ENCODE measurements at regions not wholly inside any gene's neighbourhood (a gene's known extent, or its start where the extent isn't known, plus 50 kb on each side); places are given as distances from the start of the nearest gene placed in this dataset.

- H3K36me3 ChIP-seq (ENCODE audit: insufficient read depth, low read length), result no peaks in the 10 kb centered on the region
- no peaks in the 10 kb centered on the region for H3K4me1 ChIP-seq (ENCODE audit: insufficient read depth, low read length)
- no peaks in the 10 kb centered on the region for H3K9me3 Mint-ChIP-seq (ENCODE audit: unreplicated experiment)
- H3K27ac ChIP-seq (ENCODE audit: low read depth, low read length), result no peak overlapping the region
- no peaks in the 10 kb centered on the region for H3K27me3 Mint-ChIP-seq (ENCODE audit: low read depth, unreplicated experiment)
- H3K4me3 Mint-ChIP-seq (ENCODE audit: unreplicated experiment), result no peak overlapping the region
- FAIRE-seq, result no peak
- H3K36me3 Mint-ChIP-seq (ENCODE audit: low read depth, unreplicated experiment), result no peaks in the 10 kb centered on the region
- no peak overlapping the region for H3K27ac Mint-ChIP-seq (ENCODE audit: unreplicated experiment)
- no peaks in the 10 kb centered on the region for H3K9me3 ChIP-seq (ENCODE audit: insufficient read depth, low read depth, low read length)
- H3K79me2 ChIP-seq (ENCODE audit: insufficient read depth, low read length), result no peaks in the 10 kb centered on the region
- no peaks in the 10 kb centered on the region for H3K27me3 ChIP-seq (ENCODE audit: insufficient read depth, low read length)
- TF ChIP-seq CTCF (IDR thresholded peaks at IDR 0.05; ENCODE audit: insufficient read depth, low read depth, low read length) (no peak), EZH2 (IDR thresholded peaks at IDR 0.05; ENCODE audit: insufficient read depth, low read length) (no peak)
- no peak overlapping the region for H3K4me2 ChIP-seq (ENCODE audit: low read length)
- DNase-seq (ENCODE audit: low read depth), result peak; percentile 86
- H2AFZ ChIP-seq (ENCODE audit: low read depth, low read length), result no peak overlapping the region
- no peak overlapping the region for H3K9ac ChIP-seq (ENCODE audit: low read length)
- H3K4me1 Mint-ChIP-seq (ENCODE audit: low read depth, unreplicated experiment), result peaks cover 4% of the 10 kb centered on the region
- H4K20me1 ChIP-seq (ENCODE audit: insufficient read depth, low read length), result no peaks in the 10 kb centered on the region
- H3K4me3 ChIP-seq (ENCODE audit: insufficient read depth, low read depth, low read length), result no peak overlapping the region
Measured at GRCh38 chr2:14700753-14701152, 68.2 kb downstream of the LRATD1 start.

- Histone ChIP-seq H3K27ac (ENCODE audit: low read depth, low read length) (no peak overlapping the region), H3K79me2 (ENCODE audit: insufficient read depth, low read length) (no peaks in the 10 kb centered on the region), H3K4me2 (ENCODE audit: low read length) (no peak overlapping the region), H3K9ac (ENCODE audit: low read length) (no peak overlapping the region), H3K4me3 (ENCODE audit: insufficient read depth, low read depth, low read length) (no peak overlapping the region), H3K4me1 (ENCODE audit: insufficient read depth, low read length) (no peaks in the 10 kb centered on the region), H3K9me3 (ENCODE audit: insufficient read depth, low read depth, low read length) (no peaks in the 10 kb centered on the region), H2AFZ (ENCODE audit: low read depth, low read length) (no peak overlapping the region), H3K36me3 (ENCODE audit: insufficient read depth, low read length) (no peaks in the 10 kb centered on the region), H4K20me1 (ENCODE audit: insufficient read depth, low read length) (no peaks in the 10 kb centered on the region), H3K27me3 (ENCODE audit: insufficient read depth, low read length) (no peaks in the 10 kb centered on the region)
- no peak overlapping the region for H3K27ac Mint-ChIP-seq (ENCODE audit: unreplicated experiment)
- peaks cover 4% of the 10 kb centered on the region for H3K4me1 Mint-ChIP-seq (ENCODE audit: low read depth, unreplicated experiment)
- TF ChIP-seq EZH2 (IDR thresholded peaks at IDR 0.05; ENCODE audit: insufficient read depth, low read length), result no peak
- TF ChIP-seq CTCF (IDR thresholded peaks at IDR 0.05; ENCODE audit: insufficient read depth, low read depth, low read length), result no peak
- no peaks in the 10 kb centered on the region for H3K9me3 Mint-ChIP-seq (ENCODE audit: unreplicated experiment)
- no peaks in the 10 kb centered on the region for H3K36me3 Mint-ChIP-seq (ENCODE audit: low read depth, unreplicated experiment)
- FAIRE-seq (no peak), DNase-seq (ENCODE audit: low read depth) (peak; percentile 86)
- H3K27me3 Mint-ChIP-seq (ENCODE audit: low read depth, unreplicated experiment), result no peaks in the 10 kb centered on the region
- H3K4me3 Mint-ChIP-seq (ENCODE audit: unreplicated experiment), result no peak overlapping the region
Measured at GRCh38 chr2:14702258-14702657, 69.7 kb downstream of the LRATD1 start.

GRCh38 chr2:14706201-14706600 lies 73.7 kb downstream of the LRATD1 start:
- no peaks in the 10 kb centered on the region for H3K79me2 ChIP-seq (ENCODE audit: insufficient read depth, low read length)
- no peaks in the 10 kb centered on the region for H3K36me3 ChIP-seq (ENCODE audit: insufficient read depth, low read length)
- H3K36me3 Mint-ChIP-seq (ENCODE audit: low read depth, unreplicated experiment), result no peaks in the 10 kb centered on the region
- H3K4me1 ChIP-seq (ENCODE audit: insufficient read depth, low read length), result no peaks in the 10 kb centered on the region
- H3K4me3 ChIP-seq (ENCODE audit: insufficient read depth, low read depth, low read length), result no peak overlapping the region
- H3K9me3 Mint-ChIP-seq (ENCODE audit: unreplicated experiment), result no peaks in the 10 kb centered on the region
- H3K4me1 Mint-ChIP-seq (ENCODE audit: low read depth, unreplicated experiment), result peaks cover 2% of the 10 kb centered on the region
- no peaks in the 10 kb centered on the region for H4K20me1 ChIP-seq (ENCODE audit: insufficient read depth, low read length)
- H3K9me3 ChIP-seq (ENCODE audit: insufficient read depth, low read depth, low read length), result no peaks in the 10 kb centered on the region
- H3K27me3 ChIP-seq (ENCODE audit: insufficient read depth, low read length), result no peaks in the 10 kb centered on the region
- no peak overlapping the region for H3K27ac Mint-ChIP-seq (ENCODE audit: unreplicated experiment)
- H3K4me3 Mint-ChIP-seq (ENCODE audit: unreplicated experiment), result no peak overlapping the region
- no peak overlapping the region for H2AFZ ChIP-seq (ENCODE audit: low read depth, low read length)
- H3K4me2 ChIP-seq (ENCODE audit: low read length), result no peak overlapping the region
- DNase-seq (ENCODE audit: low read depth) (no peak), FAIRE-seq (no peak)
- TF ChIP-seq CTCF (IDR thresholded peaks at IDR 0.05; ENCODE audit: insufficient read depth, low read depth, low read length) (no peak), EZH2 (IDR thresholded peaks at IDR 0.05; ENCODE audit: insufficient read depth, low read length) (no peak)
- H3K27ac ChIP-seq (ENCODE audit: low read depth, low read length), result no peak overlapping the region
- H3K9ac ChIP-seq (ENCODE audit: low read length), result no peak overlapping the region
- H3K27me3 Mint-ChIP-seq (ENCODE audit: low read depth, unreplicated experiment), result no peaks in the 10 kb centered on the region
